ENCODE measurements at regions not wholly inside any gene's neighbourhood (a gene's known extent, or its start where the extent isn't known, plus 50 kb on each side); places are given as distances from the start of the nearest gene placed in this dataset.

- ChIA-PET POLR2A (no interaction called here), CTCF (interaction anchor here (0.7 kb wide), 1 partner anchor 185 kb away, joined by 3 read pairs; no protein-coding TSS in a partner anchor)
- DNase-seq (ENCODE audit: extremely low spot score) = no peak
- TF ChIP-seq FOXA1 (IDR thresholded peaks at IDR 0.05) (no peak), SP1 (IDR thresholded peaks at IDR 0.05) (no peak), ARNT (IDR thresholded peaks at IDR 0.05) (no peak), PKNOX1 (IDR thresholded peaks at IDR 0.05) (no peak), HDGF (IDR thresholded peaks at IDR 0.05; ENCODE audit: borderline replicate concordance) (no peak), NFRKB (IDR thresholded peaks at IDR 0.05) (no peak), SUZ12 (IDR thresholded peaks at IDR 0.05) (no peak), ELF4 (IDR thresholded peaks at IDR 0.05) (no peak), FOXK2 (IDR thresholded peaks at IDR 0.05) (no peak), ZNF384 (IDR thresholded peaks at IDR 0.05) (no peak), L3MBTL2 (conservative IDR thresholded peaks at IDR 0.05) (no peak), BHLHE40 (IDR thresholded peaks at IDR 0.05; ENCODE audit: borderline replicate concordance) (no peak), FOXM1 (IDR thresholded peaks at IDR 0.05; ENCODE audit: borderline replicate concordance) (no peak), LEF1 (IDR thresholded peaks at IDR 0.05; ENCODE audit: borderline replicate concordance) (no peak), TARDBP (IDR thresholded peaks at IDR 0.05) (no peak), CTBP1 (IDR thresholded peaks at IDR 0.05; ENCODE audit: borderline replicate concordance) (no peak)
Measured at GRCh38 chr3:40961104-40961857, 238.0 kb upstream of the CTNNB1 start.

GRCh38 chr3:40962721-40963120 lies 236.6 kb upstream of the CTNNB1 start:
- CTCF ChIA-PET = no interaction called here
- no peak for DNase-seq (ENCODE audit: extremely low spot score)
- no peak for TF ChIP-seq ELF4 (IDR thresholded peaks at IDR 0.05)
- POLR2A ChIA-PET = no interaction called here

GRCh38 chr3:40968666-40969065 lies 230.6 kb upstream of the CTNNB1 start:
- no peak for TF ChIP-seq BHLHE40 (IDR thresholded peaks at IDR 0.05; ENCODE audit: borderline replicate concordance)
- CTCF ChIA-PET = no interaction called here
- DNase-seq (ENCODE audit: extremely low spot score) = no peak
- POLR2A ChIA-PET = no interaction called here

- CTCF ChIA-PET = no interaction called here
- no peak for TF ChIP-seq NFRKB (IDR thresholded peaks at IDR 0.05)
- no peak for TF ChIP-seq ZNF384 (IDR thresholded peaks at IDR 0.05)
- no peak for TF ChIP-seq ELF4 (IDR thresholded peaks at IDR 0.05)
- TF ChIP-seq TARDBP (IDR thresholded peaks at IDR 0.05) = no peak
- DNase-seq (ENCODE audit: extremely low spot score) = no peak
- POLR2A ChIA-PET = no interaction called here
Measured at GRCh38 chr3:40969341-40969740, 230.0 kb upstream of the CTNNB1 start.

- POLR2A ChIA-PET = no interaction called here
- CTCF ChIA-PET = no interaction called here
- no peak for DNase-seq (ENCODE audit: extremely low spot score)
- TF ChIP-seq ELF4 (IDR thresholded peaks at IDR 0.05) (no peak), SUZ12 (IDR thresholded peaks at IDR 0.05) (no peak), PKNOX1 (IDR thresholded peaks at IDR 0.05) (no peak)
Measured at GRCh38 chr3:40969756-40970466, 229.4 kb upstream of the CTNNB1 start.

- TF ChIP-seq BHLHE40 (IDR thresholded peaks at IDR 0.05; ENCODE audit: borderline replicate concordance) (no peak), FOXA1 (IDR thresholded peaks at IDR 0.05) (no peak), ZNF384 (IDR thresholded peaks at IDR 0.05) (no peak), HDGF (IDR thresholded peaks at IDR 0.05; ENCODE audit: borderline replicate concordance) (no peak), FOXM1 (IDR thresholded peaks at IDR 0.05; ENCODE audit: borderline replicate concordance) (no peak), L3MBTL2 (conservative IDR thresholded peaks at IDR 0.05) (no peak), TARDBP (IDR thresholded peaks at IDR 0.05) (no peak), SUZ12 (IDR thresholded peaks at IDR 0.05) (no peak), NFRKB (IDR thresholded peaks at IDR 0.05) (no peak), FOXK2 (IDR thresholded peaks at IDR 0.05) (no peak), ELF4 (IDR thresholded peaks at IDR 0.05) (no peak), PKNOX1 (IDR thresholded peaks at IDR 0.05) (no peak)
- ChIA-PET CTCF (no interaction called here), POLR2A (no interaction called here)
- no peak for DNase-seq (ENCODE audit: extremely low spot score)
Measured at GRCh38 chr3:40971191-40972168, 227.8 kb upstream of the CTNNB1 start.
